ENCODE measurements at regions not wholly inside any gene's neighbourhood (a gene's known extent, or its start where the extent isn't known, plus 50 kb on each side); places are given as distances from the start of the nearest gene placed in this dataset.

DNA sequence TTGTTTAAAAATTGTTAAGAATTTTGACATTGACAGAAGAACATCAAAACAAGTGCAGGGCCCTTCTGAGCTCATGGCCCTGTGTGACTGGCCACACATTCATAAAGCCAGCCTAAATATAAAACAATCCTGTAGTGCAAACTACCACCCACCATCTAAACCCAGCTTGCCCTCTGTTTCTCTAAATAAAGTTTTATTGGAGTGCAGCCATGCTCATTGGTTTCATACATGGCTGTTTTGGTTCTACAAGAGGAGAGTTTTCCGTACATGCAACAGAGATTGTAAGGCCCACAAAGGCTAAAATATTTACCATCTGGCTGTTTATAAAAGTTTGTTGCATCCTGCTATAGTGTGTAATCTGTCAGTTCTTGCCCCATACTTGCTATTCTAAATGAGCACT lies 54.6 kb upstream of the TRIM24 start:
- 96 to 97% methylated on average over 1 of the region's 1 CpG for WGBS, 2 donors
- TF ChIP-seq, protein P1, sequence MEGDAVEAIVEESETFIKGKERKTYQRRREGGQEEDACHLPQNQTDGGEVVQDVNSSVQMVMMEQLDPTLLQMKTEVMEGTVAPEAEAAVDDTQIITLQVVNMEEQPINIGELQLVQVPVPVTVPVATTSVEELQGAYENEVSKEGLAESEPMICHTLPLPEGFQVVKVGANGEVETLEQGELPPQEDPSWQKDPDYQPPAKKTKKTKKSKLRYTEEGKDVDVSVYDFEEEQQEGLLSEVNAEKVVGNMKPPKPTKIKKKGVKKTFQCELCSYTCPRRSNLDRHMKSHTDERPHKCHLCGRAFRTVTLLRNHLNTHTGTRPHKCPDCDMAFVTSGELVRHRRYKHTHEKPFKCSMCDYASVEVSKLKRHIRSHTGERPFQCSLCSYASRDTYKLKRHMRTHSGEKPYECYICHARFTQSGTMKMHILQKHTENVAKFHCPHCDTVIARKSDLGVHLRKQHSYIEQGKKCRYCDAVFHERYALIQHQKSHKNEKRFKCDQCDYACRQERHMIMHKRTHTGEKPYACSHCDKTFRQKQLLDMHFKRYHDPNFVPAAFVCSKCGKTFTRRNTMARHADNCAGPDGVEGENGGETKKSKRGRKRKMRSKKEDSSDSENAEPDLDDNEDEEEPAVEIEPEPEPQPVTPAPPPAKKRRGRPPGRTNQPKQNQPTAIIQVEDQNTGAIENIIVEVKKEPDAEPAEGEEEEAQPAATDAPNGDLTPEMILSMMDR (IDR thresholded peaks at IDR 0.05): no peak
- DNase-seq: no peak
- H3K27me3 ChIP-seq: no peaks in the 10 kb centered on the region
- H3K4me3 ChIP-seq: no peak overlapping the region
- no peaks in the 10 kb centered on the region for H3K9me3 ChIP-seq
- no peak for FAIRE-seq
- intact Hi-C loops (cut with DNase I): no loop called here
- no peaks in the 10 kb centered on the region for H3K36me3 ChIP-seq
- no peaks in the 10 kb centered on the region for H3K4me1 ChIP-seq
- no peak overlapping the region for H3K27ac ChIP-seq
- ATAC-seq: no peak

DNA sequence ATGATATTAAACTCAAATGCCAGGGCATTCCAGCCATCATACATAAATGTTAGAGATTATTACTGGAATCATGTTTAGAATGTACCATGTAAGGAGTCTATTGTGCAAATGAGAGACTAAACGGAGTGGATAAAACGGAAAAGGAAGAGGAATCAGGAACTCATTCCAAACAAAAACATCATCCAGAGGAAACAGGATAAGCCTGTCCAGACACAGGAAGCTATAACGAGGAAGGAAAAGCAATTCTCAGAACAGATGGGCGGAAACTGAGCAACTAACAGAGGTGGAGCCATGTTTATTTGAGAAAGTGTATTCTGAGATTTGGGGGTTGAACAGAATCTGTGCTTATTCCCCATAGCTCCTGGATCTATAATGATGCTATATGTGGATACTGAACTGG lies 52.3 kb upstream of the TRIM24 start:
- Histone ChIP-seq H3K4me3 (no peak overlapping the region), H3K4me1 (no peaks in the 10 kb centered on the region), H3K9me3 (no peaks in the 10 kb centered on the region), H3K36me3 (no peaks in the 10 kb centered on the region), H3K27me3 (no peaks in the 10 kb centered on the region), H3K27ac (no peak overlapping the region)
- FAIRE-seq (no peak), ATAC-seq (no peak), DNase-seq (no peak)
- intact Hi-C loops (cut with DNase I): no loop called here
- TF ChIP-seq, protein P1 (IDR thresholded peaks at IDR 0.05): no peak
- 69 to 72% methylated on average over 4 of the region's 4 CpGs for WGBS, 2 donors
